Superior temporal gyrus (tissue), 1 donor: ENCODE measurements at regions not wholly inside any gene's neighbourhood (a gene's known extent, or its start where the extent isn't known, plus 50 kb on each side); places are given as distances from the start of the nearest gene placed in this dataset.

ENCODE experiments used
- DNase-seq: peaks from one replicate; pipeline ENCODE4 v3.0.0-alpha.2; 2016; ENCODE audit errors: extremely low spot score

GRCh38 chr21:43302769-43303168 lies 124.2 kb downstream of the SIK1 start:
- DNase-seq = no peak

DNA sequence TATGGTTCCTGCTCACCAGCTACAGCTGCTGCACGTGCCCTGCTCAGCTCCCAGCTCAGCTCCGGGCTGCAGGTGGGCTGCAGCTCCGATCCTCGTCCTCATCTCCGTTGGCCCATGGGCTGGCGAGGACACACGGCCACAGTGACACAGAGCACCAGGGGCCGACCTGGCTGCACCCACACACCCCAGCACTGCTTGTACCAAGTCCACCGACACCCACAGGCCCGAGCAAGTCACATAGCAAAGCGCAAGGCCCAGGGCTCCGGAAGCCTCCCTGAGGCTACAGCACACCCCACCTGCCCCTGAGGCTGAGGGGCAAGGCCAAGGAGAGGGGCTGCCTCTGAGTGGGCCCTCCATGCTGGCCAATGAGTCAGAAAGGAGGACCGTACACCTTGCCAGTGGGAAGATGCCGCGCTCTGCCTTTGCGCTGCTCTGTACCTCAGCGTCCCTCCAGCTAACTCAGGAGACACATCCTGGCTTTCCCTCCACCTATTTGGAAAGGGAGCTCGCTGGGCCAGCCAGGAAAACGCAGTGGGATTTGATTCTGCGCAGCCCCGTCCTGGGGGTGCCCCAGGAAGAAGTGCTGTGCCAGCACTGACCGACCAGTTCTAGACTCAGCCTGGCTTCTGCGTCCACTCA lies 124.8 kb downstream of the SIK1 start:
- no peak for DNase-seq

DNA sequence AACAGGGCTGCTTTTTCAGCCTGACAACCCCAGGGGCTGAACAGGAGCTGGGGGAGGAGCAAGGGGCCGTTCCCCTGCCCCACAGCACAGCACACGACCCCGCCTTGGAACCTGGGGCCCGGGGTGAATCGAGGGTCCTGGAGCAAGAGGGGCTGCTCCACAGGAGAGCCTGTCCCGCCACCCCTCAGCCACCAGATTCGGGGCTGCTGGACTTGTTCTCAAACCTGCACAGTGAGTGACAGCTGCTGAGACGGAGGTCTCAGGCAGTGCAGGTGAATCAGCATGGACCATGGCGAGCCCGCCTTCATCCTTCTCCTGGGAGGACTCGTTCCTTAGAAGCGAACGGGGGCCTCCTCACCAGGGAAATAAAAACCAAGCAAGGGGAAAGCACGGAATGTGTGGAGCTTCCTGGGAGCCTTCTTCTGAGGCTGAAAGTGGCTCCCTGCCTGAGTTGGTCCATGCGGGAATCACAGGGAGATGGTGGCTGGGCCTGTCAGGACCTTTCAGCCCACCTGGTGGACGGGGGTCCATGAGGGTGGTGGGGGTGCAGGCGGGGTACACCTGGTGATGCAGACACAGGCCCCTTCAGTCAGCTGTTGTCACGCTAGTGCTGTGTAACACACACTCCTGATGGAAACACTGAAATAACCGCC lies 125.4 kb downstream of the SIK1 start:
- no peak for DNase-seq

GRCh38 chr21:43300496-43301408 lies 126.2 kb downstream of the SIK1 start:
- DNase-seq = no peak

DNA sequence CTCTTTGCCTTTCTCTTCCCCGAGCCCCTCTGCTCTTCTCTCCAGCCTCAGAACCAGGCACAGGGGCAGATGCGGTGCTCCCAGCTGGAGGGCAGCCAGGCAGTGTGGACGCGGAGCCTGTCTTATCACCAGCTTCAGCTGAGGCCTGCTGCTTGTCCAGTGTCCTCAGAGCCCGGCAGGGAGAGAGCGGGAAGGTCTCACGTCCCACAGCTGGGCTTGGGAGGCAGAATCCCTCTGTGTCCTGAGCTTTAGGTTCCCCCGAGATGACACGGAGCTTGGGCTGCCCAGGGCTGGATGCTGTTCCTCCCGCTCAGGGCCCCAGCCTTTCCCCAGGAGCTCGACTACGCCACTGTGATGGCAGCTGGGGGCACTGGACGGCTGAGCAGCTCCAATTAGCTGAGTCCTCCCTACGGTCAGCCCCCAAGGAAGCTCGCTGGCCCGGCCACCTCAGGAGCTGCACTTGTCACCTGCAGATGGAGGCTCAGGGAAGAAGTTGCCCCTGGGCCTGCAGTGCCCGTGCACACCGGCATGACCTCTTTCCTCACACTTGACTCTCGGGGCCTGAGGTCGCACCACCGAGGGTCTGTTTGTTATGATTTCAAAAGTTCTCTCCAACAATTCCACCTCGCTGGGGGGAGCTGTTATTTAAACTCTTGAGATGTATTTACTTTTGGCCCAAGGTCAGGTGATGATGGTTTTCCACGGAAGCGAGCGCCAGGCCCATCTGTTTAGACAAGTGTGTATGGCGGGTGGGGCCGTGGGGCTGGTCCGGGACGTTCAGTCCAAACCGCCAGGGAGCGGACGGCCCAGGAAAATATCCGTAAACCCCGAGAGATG lies 127.3 kb downstream of the SIK1 start:
- no peak for DNase-seq

DNA sequence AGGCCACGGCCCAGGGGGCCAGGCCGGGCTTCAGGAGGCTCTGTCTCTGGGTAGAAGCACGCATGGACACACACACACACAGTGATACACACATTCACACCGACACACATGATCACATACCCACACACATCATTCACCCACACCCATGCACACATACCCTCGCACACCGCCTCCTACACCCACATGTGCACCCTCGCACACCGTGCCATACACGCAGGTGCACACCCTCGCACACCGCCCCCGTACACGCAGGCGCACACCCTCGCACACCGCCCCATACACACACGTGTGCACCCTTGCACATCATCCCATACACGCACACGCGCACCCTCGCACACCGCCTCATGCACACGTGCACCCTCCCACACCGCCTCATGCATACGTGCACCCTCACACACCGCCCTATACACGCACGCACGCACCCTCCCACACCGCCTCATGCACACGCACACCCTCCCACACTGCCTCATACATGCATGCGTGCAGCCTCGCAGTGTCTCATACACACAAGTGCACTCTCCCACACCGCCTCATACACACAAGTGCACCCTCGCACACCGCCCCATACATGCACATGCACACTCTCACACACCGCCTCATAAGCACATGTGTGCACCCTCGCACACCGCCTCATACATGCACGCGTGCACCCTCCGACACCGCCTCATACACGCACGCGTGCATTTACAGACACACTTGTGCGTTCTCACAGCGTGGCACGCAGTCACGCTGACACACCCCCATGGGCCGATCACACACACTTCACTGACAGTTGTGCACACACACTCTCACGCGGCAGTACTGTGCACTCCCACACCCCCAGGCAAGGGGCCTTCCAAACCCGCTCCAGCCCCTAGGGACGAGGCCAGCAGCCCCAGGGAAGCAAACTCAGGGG lies 128.1 kb downstream of the SIK1 start:
- no peak for DNase-seq

DNA sequence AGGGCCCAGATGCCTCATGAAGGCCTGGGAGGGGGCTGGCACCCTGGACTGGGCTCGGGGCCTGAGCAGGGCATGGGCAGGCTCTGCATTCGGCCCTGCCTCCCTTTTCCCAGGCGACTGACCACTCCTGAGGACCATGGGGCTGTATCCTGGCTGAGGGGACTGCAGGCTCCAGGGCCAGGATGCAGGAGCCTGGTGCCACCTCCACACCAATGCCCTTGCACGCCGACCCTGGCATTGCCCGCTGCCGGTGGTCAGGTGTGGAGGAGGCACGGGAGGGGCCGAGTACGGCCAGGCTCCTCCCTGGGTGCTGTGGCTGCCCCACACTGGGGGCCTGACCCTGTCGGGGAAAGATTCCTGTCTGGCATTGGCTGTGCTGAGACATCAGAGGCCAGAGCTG lies 128.9 kb downstream of the SIK1 start:
- DNase-seq = no peak

DNA sequence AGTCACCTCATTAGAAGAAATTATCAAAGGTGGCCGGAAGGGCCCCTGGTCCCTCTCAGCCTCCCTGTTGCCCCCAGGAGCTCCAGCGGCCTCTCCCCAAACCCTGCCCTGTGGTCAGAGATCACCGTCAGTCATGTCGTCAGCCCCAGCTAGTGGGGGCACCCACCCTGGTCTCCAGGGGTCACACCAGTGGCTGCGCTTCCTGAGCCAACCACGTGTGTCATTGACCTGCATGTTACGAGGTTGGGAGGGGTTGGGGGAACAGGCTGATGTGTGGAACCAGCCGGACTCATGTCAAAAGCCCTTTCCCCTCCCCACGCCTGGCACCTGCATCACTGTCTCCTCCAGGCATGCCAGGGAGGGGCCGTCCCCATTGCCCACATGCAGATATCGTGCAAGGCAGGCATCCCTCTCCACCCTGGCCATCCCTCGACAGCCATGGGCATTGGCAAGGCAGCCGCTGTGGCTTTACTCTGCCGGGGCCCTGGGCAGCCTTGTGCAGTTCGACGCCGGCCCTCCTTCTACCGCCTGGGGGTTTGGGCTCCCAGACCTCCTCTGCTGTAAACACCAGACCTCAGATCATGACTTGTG lies 128.7 kb downstream of the CRYAA start:
- no peak for DNase-seq

- no peak for DNase-seq
Measured at GRCh38 chr21:43295066-43295958, 126.5 kb downstream of the CRYAA start.

GRCh38 chr21:43294194-43294902 lies 125.5 kb downstream of the CRYAA start:
- DNase-seq = no peak

DNA sequence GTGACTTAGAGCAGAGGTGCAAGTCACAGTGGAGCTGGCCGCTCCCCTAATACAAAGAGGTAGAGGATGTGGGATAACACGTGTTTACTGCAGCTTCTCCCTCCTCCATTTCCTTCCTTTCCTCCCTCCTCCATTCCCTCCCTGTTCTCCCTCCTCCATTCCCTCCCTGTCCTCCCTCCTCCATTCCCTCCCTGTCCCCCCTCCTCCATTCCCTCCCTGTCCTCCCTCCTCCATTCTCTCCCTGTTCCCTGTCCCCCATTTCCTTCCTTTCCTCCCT lies 124.0 kb downstream of the CRYAA start:
- no peak for DNase-seq

DNA sequence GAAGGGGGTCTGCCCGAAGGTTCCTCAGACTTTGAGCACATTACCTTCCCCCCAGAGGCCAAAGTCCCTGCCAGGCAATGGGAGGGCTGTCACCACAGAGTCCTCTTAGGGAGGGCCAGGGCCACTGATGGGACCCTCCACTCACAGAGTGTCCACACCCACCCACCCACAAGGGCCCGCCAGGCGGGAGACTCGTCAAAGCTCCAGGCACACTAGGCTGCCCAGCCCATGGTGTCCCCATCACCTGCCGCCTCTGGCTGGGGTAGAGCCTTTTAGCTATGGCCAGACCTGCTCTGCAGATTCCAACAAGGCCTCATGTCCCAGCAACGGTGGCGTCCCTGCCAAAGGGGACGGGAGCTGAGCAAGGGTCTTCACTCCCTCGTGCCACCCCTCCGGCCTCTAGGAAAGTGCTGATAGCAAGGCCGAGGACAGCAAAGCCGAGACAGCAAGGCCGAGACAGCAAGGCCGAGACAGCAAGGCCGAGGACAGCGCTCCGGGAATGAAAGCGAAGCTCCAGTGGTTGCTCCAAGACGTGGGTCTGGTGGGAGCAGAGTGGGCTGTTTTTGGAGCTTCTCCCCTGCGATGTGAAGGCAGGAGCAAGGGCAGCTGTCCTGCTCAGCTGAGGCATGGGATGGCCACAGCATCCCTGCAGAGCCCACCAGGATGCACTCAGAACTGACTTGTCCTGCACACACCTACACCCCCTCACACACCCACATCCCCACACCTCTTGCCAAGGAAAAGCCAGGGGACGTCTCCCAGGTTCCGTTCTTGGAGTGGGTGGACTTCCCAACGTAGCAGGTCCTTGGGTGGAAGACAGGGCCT lies 123.4 kb downstream of the CRYAA start:
- DNase-seq = no peak

DNA sequence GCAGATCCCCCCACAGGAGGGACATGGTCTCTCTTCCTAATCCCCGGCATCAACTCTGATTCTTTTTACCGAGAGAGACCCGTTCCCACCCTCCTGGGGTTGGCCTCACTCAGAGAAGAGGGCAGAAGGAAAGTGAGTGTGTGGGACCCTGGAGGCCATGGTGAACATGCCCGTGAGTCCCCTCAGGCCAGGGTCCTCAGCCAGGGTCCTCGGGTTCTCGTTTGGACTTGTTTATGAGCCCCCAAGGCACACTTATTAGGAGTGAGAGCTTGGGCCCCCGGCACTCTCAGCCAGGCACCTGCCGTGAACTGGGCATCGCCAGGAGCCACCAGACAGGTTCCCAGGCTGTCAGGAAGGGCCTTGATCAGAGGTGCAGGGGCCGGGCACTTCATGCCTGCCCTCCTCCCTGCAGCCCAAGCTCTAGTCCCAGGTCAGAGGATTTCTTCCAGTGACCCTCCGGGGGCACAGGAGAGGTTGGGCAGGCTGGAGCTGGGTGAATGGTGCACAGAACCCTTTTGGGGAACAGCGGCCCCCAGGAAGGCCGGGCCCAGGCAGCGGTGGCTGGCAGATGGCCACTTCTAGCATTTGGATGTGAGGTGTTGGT lies 122.6 kb downstream of the CRYAA start:
- no peak for DNase-seq

DNA sequence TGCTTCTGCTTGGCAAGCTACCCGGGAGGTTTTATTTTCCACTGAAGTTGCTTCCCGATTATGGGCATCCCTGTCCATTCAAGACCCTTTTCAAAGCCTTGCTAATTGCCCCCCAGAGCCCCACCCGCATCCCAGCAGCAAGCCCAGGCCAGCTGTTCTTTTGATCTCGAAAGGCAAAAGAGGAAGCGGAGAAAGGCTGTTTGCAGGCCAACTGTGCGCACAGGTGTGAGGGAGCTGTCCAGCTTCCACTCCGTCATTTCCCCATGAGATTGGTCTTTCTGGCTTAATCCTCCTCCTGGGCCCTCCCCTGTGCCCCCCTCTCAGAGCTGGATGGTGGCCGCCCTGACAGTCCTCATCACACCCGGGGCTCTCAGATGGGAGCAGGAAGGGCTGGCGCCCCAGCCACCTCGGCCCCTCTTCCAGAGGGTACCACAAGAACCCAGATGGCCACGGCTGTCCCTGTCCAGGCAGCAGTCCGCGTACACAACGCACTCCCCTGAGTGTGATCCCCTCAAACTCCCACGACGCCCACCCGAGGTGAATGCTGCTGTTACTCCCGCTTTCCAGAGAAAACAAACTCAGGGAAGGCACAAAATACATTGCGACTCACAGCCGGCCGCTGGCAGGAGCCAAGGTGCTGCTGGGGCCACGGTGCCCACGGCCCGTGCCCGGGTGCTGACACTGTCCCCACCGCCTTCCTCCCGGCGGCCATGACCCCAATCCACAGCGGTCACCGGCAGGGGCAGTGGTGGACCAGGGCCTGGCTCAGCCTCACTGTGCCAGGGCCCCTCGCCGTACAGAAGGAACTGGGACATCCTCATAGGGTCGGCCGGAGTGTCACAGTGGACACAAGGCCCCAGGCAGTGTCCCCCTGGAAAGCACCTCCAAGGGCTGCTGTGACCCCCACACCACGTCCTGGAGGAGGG lies 121.9 kb downstream of the CRYAA start:
- no peak for DNase-seq

- no peak for DNase-seq
Measured at GRCh38 chr21:43289966-43290365, 121.2 kb downstream of the CRYAA start.

DNA sequence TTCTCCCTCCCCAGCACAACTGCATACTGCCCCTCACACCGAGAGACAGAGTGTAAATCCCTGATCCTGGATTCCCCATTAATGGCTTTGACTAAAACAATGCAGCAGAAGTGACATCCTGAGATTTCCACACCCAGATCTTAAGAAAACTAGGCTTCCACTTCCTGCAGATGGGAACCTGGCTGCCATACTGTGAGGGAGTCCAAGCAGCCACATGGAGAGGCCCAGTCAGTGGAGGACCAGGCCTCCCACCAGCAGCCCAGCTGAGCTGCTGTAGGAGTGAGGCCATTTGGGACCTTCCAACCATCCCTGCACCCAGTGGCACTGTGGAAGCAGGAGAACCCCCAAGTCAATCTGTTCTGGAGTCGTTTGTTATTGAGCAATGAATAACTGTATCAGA lies 120.6 kb downstream of the CRYAA start:
- no peak for DNase-seq
